ENCODE measurements at regions not wholly inside any gene's neighbourhood (a gene's known extent, or its start where the extent isn't known, plus 50 kb on each side); places are given as distances from the start of the nearest gene placed in this dataset.

GRCh38 chr6:148652205-148652604 lies 94.6 kb upstream of the UST start:
- no peaks in the 10 kb centered on the region for H4K20me1 ChIP-seq (replicated peaks in 1 of 2; ENCODE audit: control insufficient read depth in 1 of 2, insufficient read depth in 2 of 2, low read length in 2 of 2)
- no peak overlapping the region for H3K18ac ChIP-seq (ENCODE audit: extremely low read depth, low read length)
- FAIRE-seq: no peak
- no peak overlapping the region for H4K8ac ChIP-seq (ENCODE audit: extremely low read depth, insufficient read depth, low read length)
- H4K91ac ChIP-seq (replicated peaks; ENCODE audit: insufficient read length, low read length): no peak overlapping the region
- peaks cover 37 to 44% of the 10 kb centered on the region in 2 experiments for H3K9me3 ChIP-seq (ENCODE audit: insufficient read depth in 2 of 2, low read depth in 1 of 2, low read length in 1 of 2)
- no peak overlapping the region for H2BK120ac ChIP-seq (replicated peaks; ENCODE audit: low read depth, low read length)
- H3K4me1 ChIP-seq (replicated peaks in 1 of 4; ENCODE audit: control insufficient read depth in 3 of 4, insufficient read depth in 4 of 4, low read length in 3 of 4): no peaks in the 10 kb centered on the region
- no peak overlapping the region for H3K56ac ChIP-seq (replicated peaks; ENCODE audit: insufficient read length, low read depth, low read length)
- no peak overlapping the region for H3K27ac ChIP-seq (ENCODE audit: low read depth, low read length)
- no peak overlapping the region for H2BK15ac ChIP-seq (ENCODE audit: low read length)
- no peak overlapping the region for H3K4me3 ChIP-seq (ENCODE audit: extremely low read depth in 1 of 4, insufficient read depth in 2 of 4, low read depth in 3 of 4, low read length in 4 of 4)
- H3K14ac ChIP-seq (ENCODE audit: insufficient read length): no peak overlapping the region
- H3K36me3 ChIP-seq (ENCODE audit: control insufficient read depth in 2 of 4, insufficient read depth in 4 of 4, low read length in 3 of 4): peaks cover 0 to 4% (median under 1%) of the 10 kb centered on the region in 4 experiments; a peak in 4 of 8 replicates
- no peak overlapping the region for H3K4me2 ChIP-seq (ENCODE audit: insufficient read depth in 1 of 2, low read depth in 2 of 2, low read length in 2 of 2)
- no peak overlapping the region for H3K9ac ChIP-seq (replicated peaks in 1 of 4; ENCODE audit: extremely low read depth in 1 of 4, low read depth in 3 of 4, low read length in 3 of 4)
- H3K4ac ChIP-seq (replicated peaks; ENCODE audit: insufficient read length, low read depth, low read length): no peak overlapping the region
- no peak overlapping the region for H2BK12ac ChIP-seq (ENCODE audit: low read depth, low read length)
- H3K79me2 ChIP-seq (ENCODE audit: control insufficient read depth in 1 of 2, insufficient read depth in 2 of 2, low read length in 2 of 2): no peaks in the 10 kb centered on the region
- no peaks in the 10 kb centered on the region for H3K27me3 ChIP-seq (replicated peaks in 1 of 4; ENCODE audit: control insufficient read depth in 3 of 4, extremely low read depth in 1 of 4, insufficient read depth in 3 of 4, low read length in 3 of 4)
- no peak overlapping the region for H2AFZ ChIP-seq (ENCODE audit: low read length)
- no peak overlapping the region for H4K5ac ChIP-seq (ENCODE audit: insufficient read length, low read depth, low read length)
- POLR2A ChIA-PET (ENCODE audit: partially characterized antibody): no interaction called here
- H2AK5ac ChIP-seq (ENCODE audit: low read depth, low read length): no peak overlapping the region
- DNase-seq (ENCODE audit: low read depth in 1 of 2, low spot score in 2 of 2): no peak
- no peak overlapping the region for H2BK5ac ChIP-seq (ENCODE audit: low read depth, low read length)
- no peak overlapping the region for H2BK20ac ChIP-seq (ENCODE audit: low read length)
- H3K23me2 ChIP-seq (ENCODE audit: low read depth, low read length): no peaks in the 10 kb centered on the region
- H3K79me1 ChIP-seq (ENCODE audit: low read depth, low read length): no peaks in the 10 kb centered on the region
- CTCF ChIA-PET (ENCODE audit: partially characterized antibody): interaction anchor here (0.8 kb wide), 1 partner anchor 19 kb away, joined by 4 read pairs; no protein-coding TSS in a partner anchor
- H3K23ac ChIP-seq (ENCODE audit: insufficient read length): no peak overlapping the region
- TF ChIP-seq CEBPB (IDR thresholded peaks at IDR 0.05; ENCODE audit: low read depth, low read length): no peak
- no peak for TF ChIP-seq CHD2 (IDR thresholded peaks at IDR 0.05; ENCODE audit: low read length)
- no peak for TF ChIP-seq KDM5A (IDR thresholded peaks at IDR 0.05; ENCODE audit: low read length)
- no peak for TF ChIP-seq PHF8 (conservative IDR thresholded peaks at IDR 0.05; ENCODE audit: low read depth, low read length)
- TF ChIP-seq SRF (IDR thresholded peaks at IDR 0.05; ENCODE audit: low read depth, low read length): no peak
- no peak for TF ChIP-seq MAX (IDR thresholded peaks at IDR 0.05)
- TF ChIP-seq USF2 (IDR thresholded peaks at IDR 0.05; ENCODE audit: low read length): no peak
- no peak for TF ChIP-seq SIN3A (conservative IDR thresholded peaks at IDR 0.05 in 1 of 2, IDR thresholded peaks at IDR 0.05 in 1 of 2; ENCODE audit: low read depth in 1 of 2, low read length in 2 of 2)
- TF ChIP-seq BACH1 (IDR thresholded peaks at IDR 0.05; ENCODE audit: low read length): no peak
- TF ChIP-seq TBP (IDR thresholded peaks at IDR 0.05; ENCODE audit: low read depth, low read length): no peak
- TF ChIP-seq ZNF274 (IDR thresholded peaks at IDR 0.05; ENCODE audit: borderline replicate concordance, extremely low read depth, low read length): no peak
- TF ChIP-seq BRCA1 (IDR thresholded peaks at IDR 0.05; ENCODE audit: low read depth, low read length): no peak
- no peak for TF ChIP-seq SIRT6 (IDR thresholded peaks at IDR 0.05; ENCODE audit: low read length)
- no peak for TF ChIP-seq EGR1 (IDR thresholded peaks at IDR 0.05; ENCODE audit: borderline replicate concordance, low read depth, low read length)
- TF ChIP-seq SP2 (IDR thresholded peaks at IDR 0.05; ENCODE audit: low read length): no peak
- TF ChIP-seq RNF2 (IDR thresholded peaks at IDR 0.05; ENCODE audit: borderline replicate concordance, low read depth, low read length, missing control alignments, poor library complexity, severe bottlenecking): no peak

Data from H1 (cell line).